SHP77 treated with DMSO at 0.1 percent for 48 hours (cell line): ENCODE measurements at regions not wholly inside any gene's neighbourhood (a gene's known extent, or its start where the extent isn't known, plus 50 kb on each side); places are given as distances from the start of the nearest gene placed in this dataset.
A peak's percentile ranks its signal among the peaks of the same experiment; 100 is the strongest.

Experiments
- DNase-seq: peaks from one replicate; lab custom pipeline; 2025; lab: John Stamatoyannopoulos, UW

DNA sequence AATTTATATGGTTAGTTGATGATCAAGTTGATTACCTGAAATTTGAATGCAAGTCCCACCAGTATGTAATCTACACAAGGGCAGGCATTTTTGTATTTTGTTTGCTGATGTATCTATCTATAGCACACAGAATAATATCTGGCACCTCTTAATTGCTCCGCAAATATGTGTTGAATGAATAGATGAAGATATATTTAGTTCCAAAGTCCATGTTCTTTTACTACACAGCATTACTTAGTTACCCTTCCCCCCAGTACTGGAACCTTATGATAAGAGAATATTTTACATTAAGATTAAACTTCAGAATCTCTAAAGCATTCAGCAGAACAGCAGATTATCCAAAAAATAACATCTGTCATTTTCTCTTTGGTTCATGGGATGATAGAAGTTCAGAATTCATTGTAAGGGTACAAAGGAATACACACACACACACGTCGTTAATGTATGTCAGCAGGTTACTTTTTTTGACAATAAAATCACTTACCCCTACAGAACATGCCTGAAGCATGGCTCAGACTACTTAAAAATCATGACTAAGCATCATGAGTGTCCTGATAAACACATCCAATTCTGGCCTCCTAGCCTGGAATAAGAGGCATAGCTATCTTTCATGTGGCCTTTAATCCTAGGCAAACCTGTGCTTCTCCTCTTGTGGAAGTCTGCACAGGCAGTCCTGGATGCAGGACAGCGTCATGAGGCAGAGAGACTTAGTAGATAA lies 148.9 kb upstream of the TBC1D5 start:
- DNase-seq, result no peak

DNA sequence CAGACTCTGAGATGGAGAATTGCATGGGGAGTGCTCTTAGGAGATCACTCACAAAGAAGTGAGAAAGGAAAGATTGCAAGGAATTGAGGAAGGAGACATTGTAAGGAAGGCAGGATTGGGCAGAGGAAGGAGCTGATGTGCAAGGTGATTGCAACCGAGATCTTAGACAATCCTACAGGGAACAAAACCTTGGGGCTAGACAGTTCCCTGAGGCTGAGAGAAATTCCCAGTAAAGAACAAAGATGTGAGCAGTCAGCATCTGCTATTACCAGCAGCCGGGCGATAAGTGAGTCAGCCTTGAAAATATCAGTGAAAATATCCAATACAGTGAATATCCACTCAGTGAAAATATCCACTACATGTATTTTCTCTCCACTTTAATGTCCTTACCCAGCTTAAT lies 143.6 kb upstream of the TBC1D5 start:
- DNase-seq, result no peak

- DNase-seq, result no peak
Measured at GRCh38 chr3:17882981-17883380, 140.6 kb upstream of the TBC1D5 start.

GRCh38 chr3:17877299-17877698 lies 134.9 kb upstream of the TBC1D5 start:
- DNase-seq, result no peak

GRCh38 chr3:17874636-17875035 lies 132.2 kb upstream of the TBC1D5 start:
- DNase-seq, result no peak

- no peak for DNase-seq
Measured at GRCh38 chr3:17872457-17872856, 130.0 kb upstream of the TBC1D5 start.

- no peak for DNase-seq
Measured at GRCh38 chr3:17865631-17866030, 123.2 kb upstream of the TBC1D5 start.

DNA sequence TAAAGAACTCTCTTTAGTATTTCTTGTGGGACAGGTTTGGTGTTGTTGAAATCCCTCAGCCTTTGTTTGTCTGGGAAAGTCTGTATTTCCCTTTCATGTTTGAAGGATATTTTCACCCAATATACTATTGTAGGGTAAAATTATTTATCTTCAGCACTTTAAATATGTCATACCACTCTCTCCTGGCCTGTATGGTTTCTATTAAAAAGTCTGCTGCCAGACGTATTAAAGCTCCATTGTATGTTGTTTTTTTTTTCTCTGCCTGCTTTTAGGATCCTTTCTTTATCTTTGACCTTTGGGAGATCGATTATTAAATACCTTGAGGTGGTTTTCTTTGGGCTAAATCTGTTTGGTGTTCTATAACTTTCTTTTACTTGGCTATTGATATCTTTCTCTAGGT lies 119.0 kb upstream of the TBC1D5 start:
- no peak for DNase-seq

- DNase-seq, result peak; percentile 19
Measured at GRCh38 chr3:17860840-17861471, 118.5 kb upstream of the TBC1D5 start.

DNA sequence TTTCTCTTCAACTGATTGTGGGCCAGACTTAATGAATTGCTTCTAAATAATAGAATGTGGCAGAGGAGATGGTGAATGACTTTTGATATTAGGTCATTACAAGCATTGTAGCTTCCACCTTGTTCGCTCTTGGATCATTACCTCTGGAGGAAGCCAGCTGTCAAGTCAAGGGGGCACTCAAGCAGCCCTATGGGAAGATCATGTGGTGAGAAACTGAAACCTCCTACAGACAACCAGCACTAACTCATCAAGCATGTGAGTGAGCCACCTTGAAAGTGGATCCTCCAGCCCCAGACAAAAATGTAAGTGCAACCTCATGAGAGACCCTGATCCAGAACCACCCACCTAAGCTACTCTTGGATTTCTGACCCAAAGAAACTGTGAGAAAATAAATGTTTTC lies 109.8 kb upstream of the TBC1D5 start:
- no peak for DNase-seq

- DNase-seq, result no peak
Measured at GRCh38 chr3:17850448-17850847, 108.0 kb upstream of the TBC1D5 start.

GRCh38 chr3:17848102-17848501 lies 105.7 kb upstream of the TBC1D5 start:
- no peak for DNase-seq

DNA sequence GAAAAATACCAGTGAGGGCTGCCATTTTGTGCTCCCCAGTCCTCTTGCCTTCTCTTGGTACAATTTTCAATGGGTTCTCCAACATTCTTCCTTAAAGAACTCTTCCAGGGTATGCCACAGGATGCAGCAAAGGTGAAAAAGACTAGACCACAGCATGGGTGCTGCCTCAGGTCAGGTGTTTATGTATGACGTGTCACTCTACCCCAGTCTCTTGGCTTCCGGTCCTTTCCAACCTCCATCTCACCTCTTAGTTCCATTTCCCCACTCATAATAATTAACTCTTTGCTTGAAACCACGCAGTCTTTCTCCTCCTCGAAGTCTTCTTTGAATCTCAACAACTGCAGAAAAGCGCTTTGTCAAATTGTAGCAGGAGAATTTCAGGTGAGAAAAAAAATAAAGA lies 104.7 kb upstream of the TBC1D5 start:
- DNase-seq, result no peak

- DNase-seq, result no peak
Measured at GRCh38 chr3:17846466-17846865, 104.0 kb upstream of the TBC1D5 start.

DNA sequence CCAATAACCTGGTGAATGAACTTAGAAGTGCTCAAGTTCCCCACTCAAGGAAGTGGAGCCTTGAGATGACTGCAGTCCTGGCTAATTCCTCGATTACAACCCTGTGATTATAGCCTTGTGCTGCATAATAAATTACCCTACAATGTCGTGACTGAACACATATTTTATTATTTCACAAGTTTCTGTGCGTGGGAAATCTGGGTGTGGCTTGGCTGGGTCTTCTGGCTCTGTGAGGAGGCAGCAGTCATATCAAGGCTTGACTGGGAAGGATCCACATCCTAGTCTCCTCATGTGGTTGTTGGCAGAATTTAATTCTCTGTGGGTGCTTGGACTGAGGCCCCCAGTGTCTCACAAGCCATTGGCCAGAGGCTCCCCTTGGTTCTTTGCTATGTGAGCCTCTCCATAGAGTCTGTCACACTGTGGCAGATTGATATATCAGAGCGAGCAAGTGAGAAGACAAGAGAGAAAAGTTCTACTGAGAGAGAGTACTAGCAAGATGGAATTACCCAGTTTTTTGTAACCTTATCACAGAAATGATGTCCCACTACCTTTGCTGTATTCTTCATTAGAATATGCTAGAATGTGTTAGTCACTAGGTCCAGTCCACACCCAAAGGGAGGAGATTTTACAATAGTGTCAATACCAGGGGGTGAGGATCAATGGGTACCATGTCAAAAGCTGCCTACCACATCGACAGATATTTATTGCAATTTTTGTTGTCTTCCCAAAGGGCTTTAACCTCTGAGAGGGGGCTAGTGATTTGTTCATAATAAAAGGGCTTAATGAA lies 102.8 kb upstream of the TBC1D5 start:
- no peak for DNase-seq

- DNase-seq, result no peak
Measured at GRCh38 chr3:17844236-17844635, 101.8 kb upstream of the TBC1D5 start.

GRCh38 chr3:17841190-17841828 lies 98.9 kb upstream of the TBC1D5 start:
- no peak for DNase-seq

DNA sequence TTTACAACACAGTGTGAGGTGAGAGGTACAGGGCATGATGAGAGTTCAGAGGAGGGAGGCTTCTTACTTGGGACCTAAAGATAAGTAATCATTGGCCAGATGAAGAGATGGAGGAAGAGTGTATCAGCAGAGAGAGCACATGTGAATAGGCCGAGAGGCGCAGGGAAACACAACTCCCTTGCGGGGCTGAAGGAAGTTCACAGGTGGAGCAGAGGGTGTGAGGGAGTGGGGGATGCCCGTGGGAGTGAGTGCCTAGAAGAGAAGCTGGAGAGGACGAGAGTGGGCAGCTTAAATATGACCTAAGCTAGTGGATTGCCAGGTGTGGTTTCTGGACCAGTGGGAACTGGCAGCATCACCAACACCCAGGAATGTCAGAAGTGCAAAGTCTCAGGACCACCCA lies 98.2 kb upstream of the TBC1D5 start:
- DNase-seq, result no peak

DNA sequence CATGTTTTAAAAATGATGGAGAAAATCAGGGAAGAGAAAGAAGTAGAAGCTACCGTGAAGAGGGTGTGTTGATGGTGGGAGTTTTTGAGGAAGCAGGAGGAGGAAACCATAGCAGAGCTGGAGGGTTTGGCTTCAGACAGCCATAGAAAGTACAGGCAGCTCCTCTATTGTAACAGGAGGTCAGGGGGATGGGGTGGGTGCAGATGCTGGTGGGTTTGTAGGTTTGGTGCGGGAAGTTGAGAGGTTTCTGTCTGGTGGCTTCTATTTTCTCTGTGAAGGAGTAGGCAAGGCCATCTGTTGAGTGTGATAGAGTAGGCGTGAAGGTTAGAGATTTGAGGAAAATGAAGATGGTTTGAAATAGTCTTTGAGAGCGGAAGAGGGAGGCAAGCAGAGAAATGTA lies 97.7 kb upstream of the TBC1D5 start:
- DNase-seq, result no peak

GRCh38 chr3:17836919-17837318 lies 94.5 kb upstream of the TBC1D5 start:
- DNase-seq, result no peak

DNA sequence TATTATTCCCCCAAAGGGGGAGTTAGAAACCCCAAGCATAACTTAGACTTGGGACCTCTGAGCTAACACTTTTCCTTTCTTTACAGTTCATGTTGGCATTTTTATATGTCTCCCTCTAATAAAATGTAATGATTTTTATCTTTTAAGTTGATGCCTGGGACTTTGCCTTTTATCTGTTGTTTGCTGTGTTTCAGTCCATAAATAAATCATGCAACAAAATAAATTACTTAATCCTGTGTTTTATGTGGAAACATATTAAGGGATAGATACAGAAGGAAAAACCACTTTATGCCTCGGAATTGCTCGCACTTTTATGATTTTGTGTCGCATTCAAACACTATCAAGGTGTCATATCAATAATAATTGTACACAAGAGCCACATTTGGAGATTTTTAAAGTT lies 93.7 kb upstream of the TBC1D5 start:
- no peak for DNase-seq

GRCh38 chr3:17833786-17834559 lies 91.5 kb upstream of the TBC1D5 start:
- no peak for DNase-seq
